NCI-H748 treated with DMSO at 0.1 percent for 48 hours (cell line): ENCODE measurements at regions not wholly inside any gene's neighbourhood (a gene's known extent, or its start where the extent isn't known, plus 50 kb on each side); places are given as distances from the start of the nearest gene placed in this dataset.
"Not testable (repeated sequence)": the region's sequence is repeated elsewhere in the genome, so short reads cannot be mapped to it uniquely, and the experiment has no call there.

Source experiments
- DNase-seq: peaks from one replicate; lab custom pipeline; 2025; lab: John Stamatoyannopoulos, UW

GRCh38 chr10:64859911-64860310 lies 1338.7 kb downstream of the REEP3 start:
- no peak for DNase-seq

GRCh38 chr10:64863836-64864235 lies 1342.6 kb downstream of the REEP3 start:
- no peak for DNase-seq

GRCh38 chr10:64867501-64867962 lies 1346.3 kb downstream of the REEP3 start:
- no peak for DNase-seq

GRCh38 chr10:64873088-64873487 lies 1351.9 kb downstream of the REEP3 start:
- no peak for DNase-seq

GRCh38 chr10:64873959-64874358 lies 1352.8 kb downstream of the REEP3 start:
- DNase-seq = no peak

GRCh38 chr10:64880546-64880945 lies 1359.3 kb downstream of the REEP3 start:
- no peak for DNase-seq

- DNase-seq = no peak
These were observed 1360.1 kb downstream of the REEP3 start for GRCh38 chr10:64881257-64881656.

GRCh38 chr10:64896582-64896981 lies 1375.4 kb downstream of the REEP3 start:
- DNase-seq = no peak

- DNase-seq = not testable (repeated sequence)
These were observed 1385.1 kb downstream of the REEP3 start for GRCh38 chr10:64906311-64906710.

- DNase-seq = not testable (repeated sequence)
These were observed 1403.1 kb downstream of the REEP3 start for GRCh38 chr10:64924306-64924705.

GRCh38 chr10:64952042-64952441 lies 1430.8 kb downstream of the REEP3 start:
- DNase-seq = no peak

GRCh38 chr10:64956441-64956840 lies 1435.2 kb downstream of the REEP3 start:
- DNase-seq = no peak

GRCh38 chr10:64959116-64959515 lies 1437.9 kb downstream of the REEP3 start:
- DNase-seq = no peak

GRCh38 chr10:64959883-64960282 lies 1438.7 kb downstream of the REEP3 start:
- no peak for DNase-seq

- no peak for DNase-seq
These were observed 1452.2 kb downstream of the REEP3 start for GRCh38 chr10:64973391-64973790.

- no peak for DNase-seq
These were observed 1454.9 kb downstream of the REEP3 start for GRCh38 chr10:64976150-64976549.

- DNase-seq = no peak
These were observed 1456.7 kb downstream of the REEP3 start for GRCh38 chr10:64977915-64978314.

GRCh38 chr10:64996886-64997285 lies 1475.7 kb downstream of the REEP3 start:
- no peak for DNase-seq

- no peak for DNase-seq
These were observed 1489.6 kb downstream of the REEP3 start for GRCh38 chr10:65010845-65011244.

GRCh38 chr10:65017523-65017922 lies 1496.3 kb downstream of the REEP3 start:
- no peak for DNase-seq

- DNase-seq = no peak
These were observed 1503.7 kb downstream of the REEP3 start for GRCh38 chr10:65024886-65025285.

GRCh38 chr10:65030263-65030662 lies 1509.1 kb downstream of the REEP3 start:
- no peak for DNase-seq

GRCh38 chr10:65032867-65033769 lies 1511.9 kb downstream of the REEP3 start:
- DNase-seq = no peak

- no peak for DNase-seq
These were observed 1512.8 kb downstream of the REEP3 start for GRCh38 chr10:65033957-65034356.
